HG02885 (cell line): ENCODE measurements at regions not wholly inside any gene's neighbourhood (a gene's known extent, or its start where the extent isn't known, plus 50 kb on each side); places are given as distances from the start of the nearest gene placed in this dataset.
"Not testable (repeated sequence)": the region's sequence is repeated elsewhere in the genome, so short reads cannot be mapped to it uniquely, and the experiment has no call there.

Experiments used
- ATAC-seq: cut with Tn5 transposase; IDR thresholded peaks from one replicate; pipeline ENCODE4 v1.9.1; 2021; ENCODE audit warnings: mild to moderate bottlenecking; ENCODE audit not compliant: unreplicated experiment, poor library complexity

DNA sequence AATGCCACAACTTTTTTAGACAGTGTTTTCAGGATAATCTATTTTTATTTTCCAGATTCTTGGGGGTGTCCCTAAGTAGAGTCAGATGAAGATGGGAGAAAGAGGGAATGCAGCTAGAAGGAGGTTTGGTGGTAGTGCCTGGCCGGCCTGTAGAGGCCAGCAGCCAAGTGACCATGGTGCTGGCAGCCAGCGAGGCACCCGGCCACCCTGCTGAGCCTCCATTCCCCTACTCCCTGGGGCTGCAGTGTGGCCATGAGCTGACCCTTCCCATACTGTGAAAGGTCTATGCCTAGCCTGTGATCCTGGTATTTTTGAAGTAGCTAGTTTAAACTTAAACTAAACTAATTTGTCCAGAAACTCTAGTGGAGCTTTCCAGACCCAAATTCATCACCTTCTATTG, 268.6 kb downstream of the CYRIA start:
- ATAC-seq: no peak

DNA sequence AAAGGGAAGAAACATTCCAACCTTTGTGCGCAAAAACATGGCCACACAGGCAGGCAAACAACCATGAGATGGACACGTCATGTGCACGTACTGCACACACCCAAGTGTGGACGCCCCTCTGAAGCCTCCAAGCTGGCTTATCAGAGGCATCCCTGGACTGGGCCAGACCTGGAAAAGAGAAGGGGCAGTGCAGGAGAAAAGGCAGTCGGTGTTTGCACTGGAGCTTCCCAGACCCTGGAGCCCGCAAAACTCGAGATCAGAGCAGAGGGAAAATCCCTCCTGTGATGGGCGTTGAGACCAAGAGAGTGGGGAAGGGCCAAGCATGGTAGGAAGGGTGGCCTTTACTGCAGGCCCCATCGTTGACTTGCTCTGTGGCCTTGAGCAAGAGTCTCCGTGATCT, 269.5 kb downstream of the CYRIA start:
- no peak for ATAC-seq

GRCh38 chr2:16395601-16396000, 270.0 kb downstream of the CYRIA start:
- ATAC-seq: no peak

GRCh38 chr2:16394986-16395550, 270.6 kb downstream of the CYRIA start:
- no peak for ATAC-seq

DNA sequence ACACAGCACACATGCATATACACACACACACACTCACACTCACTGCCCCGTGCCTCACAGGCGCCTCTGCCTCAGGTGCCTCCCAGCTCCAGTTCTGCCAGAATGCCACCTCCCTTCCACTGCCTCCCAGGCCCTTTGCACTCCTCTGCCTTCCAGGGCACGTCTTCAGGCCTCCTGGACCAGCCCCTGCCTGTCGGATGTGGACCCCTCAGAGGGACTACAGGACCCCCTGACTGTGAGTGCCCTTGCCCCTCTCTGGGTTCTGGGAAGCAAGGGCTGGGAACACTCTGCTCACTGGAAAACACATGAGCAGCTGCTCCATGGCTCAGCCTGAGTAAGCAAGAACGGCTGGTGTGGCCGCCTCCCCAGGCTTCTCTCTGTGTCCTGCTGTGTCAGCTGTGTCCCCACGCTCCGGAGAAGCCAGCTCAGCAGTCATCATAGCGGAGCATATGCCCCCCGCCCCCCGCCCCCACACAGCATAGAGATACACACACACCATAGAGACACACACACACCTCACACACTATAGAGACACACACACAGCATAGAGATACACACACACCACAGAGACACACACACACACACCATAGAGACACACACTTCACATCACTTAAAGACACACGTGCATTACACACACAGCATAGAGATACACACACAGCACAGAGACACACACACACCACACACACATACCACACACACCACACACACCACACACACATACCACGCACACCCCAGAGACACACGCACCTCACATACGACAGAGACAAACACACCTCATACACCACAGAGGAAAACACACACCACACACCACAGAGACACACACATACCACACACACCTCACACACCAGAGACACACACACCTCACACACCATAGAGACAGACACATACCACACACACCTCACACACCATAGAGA, 271.3 kb downstream of the CYRIA start:
- no peak for ATAC-seq

DNA sequence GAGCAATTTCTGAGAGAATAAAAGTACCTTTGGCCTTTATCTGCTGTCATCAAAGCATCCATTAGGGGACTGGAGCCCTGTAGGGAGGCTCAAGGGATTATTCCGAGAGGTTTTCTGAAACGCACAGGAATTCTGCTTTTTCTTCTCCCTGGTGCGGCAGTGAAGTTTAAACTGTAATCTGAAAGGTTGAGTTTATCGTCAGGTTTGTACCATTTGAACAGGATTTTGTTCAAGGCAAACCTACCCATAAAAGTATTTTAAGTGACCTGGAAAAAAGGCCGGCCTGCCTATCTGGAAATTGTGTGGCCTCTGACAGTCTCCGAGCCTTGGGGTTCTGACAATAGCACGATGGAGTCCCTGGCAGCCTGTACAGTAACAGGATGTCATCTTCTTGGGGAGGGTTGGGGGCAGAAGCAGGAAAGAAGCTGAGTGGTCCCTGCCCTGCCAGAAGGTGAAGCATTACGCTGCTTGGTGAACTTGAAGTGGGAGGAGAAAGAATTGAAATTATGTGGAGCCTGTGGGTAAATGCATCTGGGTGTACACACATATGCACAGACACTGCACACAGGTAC, 272.0 kb downstream of the CYRIA start:
- ATAC-seq: no peak

- ATAC-seq: no peak
Observed at GRCh38 chr2:16392647-16393499, 272.8 kb downstream of the CYRIA start.

DNA sequence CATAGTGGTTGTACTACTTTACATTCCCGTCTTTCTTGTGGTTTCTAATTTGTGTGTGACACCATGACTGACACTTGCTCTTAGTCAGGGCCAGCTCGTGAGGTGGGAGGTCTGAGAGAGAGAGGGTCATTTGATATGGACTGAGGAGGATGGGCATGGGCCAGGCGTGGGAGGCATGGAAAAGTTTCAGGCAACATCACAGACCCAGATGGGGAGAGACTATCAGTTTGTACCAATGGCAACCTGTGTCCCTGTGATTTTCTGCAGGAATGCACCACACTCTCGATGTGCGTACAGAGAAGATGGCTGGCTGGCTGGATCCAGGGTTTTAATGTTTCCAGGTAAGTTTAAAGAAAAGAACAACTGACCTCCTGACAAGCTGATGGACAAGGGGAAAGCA, 273.6 kb downstream of the CYRIA start:
- ATAC-seq: no peak

DNA sequence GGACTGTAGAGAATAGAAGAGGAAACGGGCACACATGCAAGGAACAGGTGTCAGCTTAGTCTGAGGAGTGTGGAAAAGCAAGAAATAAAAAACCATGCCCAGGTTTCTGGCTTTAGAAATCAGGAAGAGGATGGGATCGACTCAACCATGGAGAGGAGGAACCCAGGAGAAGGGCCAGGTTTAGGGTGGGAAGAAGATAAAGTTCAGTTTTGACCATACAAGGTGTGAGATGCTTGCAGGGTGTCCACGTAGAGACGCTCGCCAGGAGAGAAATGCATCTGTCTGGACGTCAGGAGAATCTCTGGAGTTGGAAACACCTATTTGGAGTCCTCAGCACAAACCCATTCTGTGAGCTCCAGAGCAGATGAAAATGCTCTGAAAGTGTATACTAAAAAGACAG, 275.1 kb downstream of the CYRIA start:
- ATAC-seq: no peak

DNA sequence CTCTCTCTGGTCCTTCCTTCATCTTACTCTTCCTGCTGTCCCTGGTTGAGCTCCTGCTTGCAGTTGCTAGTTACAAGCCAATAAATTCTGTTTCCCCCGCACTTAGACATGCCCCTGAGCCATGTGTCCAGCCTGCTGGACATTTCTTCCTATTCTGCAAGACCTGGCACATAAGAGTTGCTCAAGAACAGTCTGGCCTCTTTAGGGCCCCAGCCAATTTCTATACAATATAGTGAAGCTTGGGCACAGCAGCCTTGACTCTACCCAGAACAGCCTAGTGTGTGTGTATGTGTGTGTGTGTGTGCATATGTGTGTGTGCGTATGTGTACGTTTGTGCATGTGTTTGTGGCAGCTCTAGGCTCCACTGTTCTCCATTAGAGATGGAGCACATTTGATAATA, 276.0 kb downstream of the CYRIA start:
- no peak for ATAC-seq

DNA sequence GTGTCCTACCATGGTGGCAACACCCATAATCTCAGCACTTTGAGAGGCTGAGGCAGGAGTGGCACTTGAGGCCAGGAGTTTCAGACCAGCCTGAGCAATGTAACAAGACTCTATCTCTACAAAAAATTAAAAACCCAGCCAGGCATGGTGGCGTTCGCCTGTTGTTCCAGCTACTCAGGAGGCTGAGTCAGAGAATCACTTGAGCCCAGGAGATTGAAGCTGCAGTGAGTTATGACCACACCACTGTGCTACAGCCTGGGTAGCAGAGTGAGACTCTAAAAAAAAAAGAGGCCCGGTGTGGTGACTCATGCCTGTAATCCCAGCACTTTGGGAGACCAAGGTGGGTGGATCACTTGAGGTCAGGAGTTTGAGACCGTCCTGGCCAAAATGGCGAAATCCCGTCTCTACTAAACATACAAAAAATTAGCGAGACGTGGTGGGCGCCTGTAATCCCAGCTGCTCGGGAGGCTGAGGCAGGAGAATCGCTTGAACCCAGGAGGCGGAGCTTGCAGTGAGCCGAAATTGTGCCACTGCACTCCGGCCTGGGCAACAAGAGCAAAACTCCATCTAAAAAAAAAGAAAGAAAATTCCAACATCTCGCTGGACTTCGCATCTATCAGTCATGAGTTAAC, 277.3 kb downstream of the CYRIA start:
- ATAC-seq: not testable (repeated sequence)

- no peak for ATAC-seq
Observed at GRCh38 chr2:16387461-16387984, 278.1 kb downstream of the CYRIA start.

DNA sequence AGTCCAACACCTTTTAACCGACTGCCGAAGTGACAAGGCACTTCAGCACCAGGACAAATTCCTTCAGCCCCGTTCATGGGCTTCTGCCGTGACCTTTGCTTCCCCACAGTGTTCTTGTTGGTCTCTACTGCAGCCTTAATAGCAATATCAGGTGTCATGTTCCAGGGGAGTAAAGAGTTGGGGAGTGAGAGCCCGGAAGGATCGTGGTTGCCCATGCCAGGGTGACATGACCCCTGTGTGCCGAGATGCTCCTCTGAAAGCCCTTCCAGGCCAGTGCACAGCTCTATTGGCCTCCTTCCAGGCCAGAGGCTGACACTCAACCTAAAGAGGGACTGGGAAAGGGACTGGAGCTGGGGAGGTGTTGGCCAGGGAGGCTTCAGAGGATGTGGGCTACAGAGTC, 279.2 kb downstream of the CYRIA start:
- no peak for ATAC-seq

DNA sequence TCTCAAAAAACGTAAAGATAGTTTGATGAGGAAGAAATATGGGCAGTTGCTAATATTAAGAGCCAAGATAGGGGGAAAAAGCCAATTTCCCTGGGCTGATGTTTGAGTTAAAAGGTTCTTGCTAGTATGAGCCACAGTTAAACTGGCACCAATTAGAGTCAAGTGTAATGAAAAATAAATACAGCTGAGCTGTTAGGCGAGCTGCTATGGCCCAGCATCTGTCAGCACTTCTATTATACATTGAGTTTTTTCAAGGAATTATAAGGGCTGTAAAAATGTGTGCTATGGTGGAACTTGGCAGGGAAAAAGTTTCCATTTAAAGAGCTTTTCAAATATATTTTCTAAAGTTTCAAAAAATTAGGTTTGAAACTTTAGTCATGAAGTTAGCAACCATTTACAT, 279.6 kb downstream of the CYRIA start:
- ATAC-seq: no peak

GRCh38 chr2:16385341-16385740, 280.3 kb downstream of the CYRIA start:
- no peak for ATAC-seq

DNA sequence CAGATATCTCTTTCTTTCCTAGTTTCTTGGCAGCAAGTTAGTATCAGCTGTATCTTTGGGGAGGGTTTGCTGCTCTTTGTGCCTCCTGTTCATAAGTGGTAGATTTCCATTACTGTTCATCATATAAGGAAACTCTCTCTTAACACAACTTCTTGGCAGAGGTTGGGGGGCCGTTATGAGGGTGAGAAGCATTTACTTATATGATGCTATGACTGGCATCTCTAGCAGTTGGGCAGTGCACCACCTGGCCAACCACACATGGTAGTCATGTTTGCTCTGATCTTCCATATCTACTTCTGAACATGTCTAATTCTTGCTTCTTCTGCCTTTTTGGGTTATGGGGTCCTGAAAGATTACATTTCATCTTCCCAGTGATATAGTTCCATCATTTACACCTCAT, 282.2 kb downstream of the CYRIA start:
- ATAC-seq: no peak

GRCh38 chr2:16382451-16382850, 283.2 kb downstream of the CYRIA start:
- no peak for ATAC-seq

DNA sequence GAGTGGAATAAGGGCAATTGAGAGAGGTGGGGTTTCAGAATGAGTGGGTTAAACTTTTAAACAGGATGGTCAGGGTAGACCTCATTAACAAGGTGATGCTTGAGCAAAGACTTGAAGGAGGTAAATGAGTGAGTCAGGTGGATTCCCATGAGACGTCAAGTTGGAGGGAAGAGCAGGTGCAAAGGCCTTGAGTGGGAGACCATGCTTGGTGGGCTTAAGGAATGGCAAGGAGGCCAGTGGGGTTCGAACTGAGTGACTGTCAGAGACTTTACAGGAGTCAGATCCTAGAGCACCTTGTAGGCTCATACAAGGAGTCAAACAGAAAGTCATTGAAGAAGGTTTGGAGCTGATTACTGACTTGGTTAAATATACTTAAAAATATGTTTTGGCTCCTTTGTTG, 284.1 kb downstream of the CYRIA start:
- no peak for ATAC-seq

- not testable (repeated sequence) for ATAC-seq
Observed at GRCh38 chr2:16379901-16380300, 285.7 kb downstream of the CYRIA start.

DNA sequence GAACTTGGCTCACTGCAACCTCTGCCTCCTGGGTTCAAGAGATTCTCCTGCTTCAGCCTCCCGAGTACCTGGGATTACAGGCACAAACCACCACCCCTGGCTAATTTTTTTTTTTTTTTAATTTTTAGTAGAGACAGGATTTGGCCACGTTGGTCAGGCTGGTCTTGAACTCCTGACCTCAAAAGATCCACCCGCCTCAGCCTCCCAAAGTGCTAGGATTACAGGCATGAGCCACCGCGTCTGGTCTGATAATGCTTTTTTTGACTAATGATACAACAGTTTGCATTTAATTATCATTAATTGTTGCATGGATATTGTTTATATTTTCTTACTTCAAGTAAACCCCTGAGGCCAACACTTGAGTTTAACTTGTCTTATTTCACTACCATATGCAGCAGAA, 286.6 kb downstream of the CYRIA start:
- ATAC-seq: not testable (repeated sequence)
